ENCODE measurements at regions not wholly inside any gene's neighbourhood (a gene's known extent, or its start where the extent isn't known, plus 50 kb on each side); places are given as distances from the start of the nearest gene placed in this dataset.

DNA sequence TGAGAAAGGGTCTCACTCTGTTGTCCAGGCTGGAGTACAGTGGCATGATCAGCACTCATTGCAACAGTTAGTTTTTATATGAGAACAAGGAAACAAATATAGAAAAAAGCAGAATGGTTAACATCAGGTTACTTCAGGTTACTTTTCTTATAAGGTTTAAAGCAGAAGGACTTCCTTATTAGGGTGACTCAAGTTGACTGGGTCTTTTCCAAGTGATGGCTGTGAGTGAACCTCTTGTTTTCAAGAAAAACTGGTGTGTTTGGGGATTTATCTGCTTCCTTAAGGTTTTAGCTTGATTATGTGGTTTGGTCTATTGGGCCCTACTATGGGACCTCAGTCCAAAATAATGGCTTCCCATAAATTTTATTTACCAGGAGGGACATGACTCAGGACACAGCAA is 99.2 kb downstream of the ARRDC3 start:
- no peak for DNase-seq (ENCODE audit: low read depth)

GRCh38 chr5:91283326-91283725 is 99.8 kb downstream of the ARRDC3 start:
- no peak for DNase-seq (ENCODE audit: low read depth)

GRCh38 chr5:91282210-91282609 is 100.9 kb downstream of the ARRDC3 start:
- DNase-seq (ENCODE audit: low read depth): no peak

DNA sequence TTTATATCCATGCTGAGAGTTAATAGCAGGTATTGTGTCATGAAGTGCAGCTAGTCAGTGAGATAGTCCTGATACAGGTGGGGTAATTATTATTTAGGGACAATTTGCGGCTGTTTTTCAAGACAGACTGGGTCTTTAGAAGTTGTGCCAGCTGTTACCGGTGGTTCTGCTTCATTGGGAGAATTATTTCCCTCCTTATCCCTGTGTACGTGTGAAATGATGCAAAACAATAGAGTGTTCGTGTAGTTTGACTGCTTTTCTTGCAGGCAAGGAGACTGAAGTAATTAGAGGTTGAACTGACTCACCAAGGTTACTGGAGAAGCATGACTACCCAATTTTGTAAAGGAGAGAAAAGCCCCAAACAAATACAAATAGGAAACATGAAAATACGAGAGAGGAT is 101.7 kb downstream of the ARRDC3 start:
- peak; percentile 56 for DNase-seq (ENCODE audit: low read depth)

GRCh38 chr5:91280362-91281269 is 102.5 kb downstream of the ARRDC3 start:
- peak; percentile 91 for DNase-seq (ENCODE audit: low read depth)

DNA sequence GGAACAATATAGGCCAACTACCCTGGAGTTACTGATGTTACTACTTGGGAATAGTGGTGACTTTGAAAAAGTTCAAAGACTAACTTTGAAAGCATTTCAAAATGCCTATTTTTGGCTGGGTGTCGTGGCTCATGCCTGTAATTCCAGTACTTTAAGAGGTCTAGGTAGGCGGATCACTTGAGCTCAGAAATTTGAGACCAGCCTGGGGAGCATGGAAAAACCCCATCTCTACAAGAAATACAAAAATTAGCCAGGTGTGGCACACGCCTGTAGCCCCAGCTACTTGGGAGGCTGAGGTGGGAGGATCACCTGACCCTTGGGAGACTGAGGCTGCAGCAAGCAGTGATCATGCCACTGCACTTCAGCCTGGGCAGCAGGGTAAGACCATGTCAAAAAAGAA is 105.3 kb downstream of the ARRDC3 start:
- DNase-seq (ENCODE audit: low read depth): no peak

- DNase-seq (ENCODE audit: low read depth): no peak
These were observed 106.0 kb downstream of the ARRDC3 start for GRCh38 chr5:91277093-91277626.

DNA sequence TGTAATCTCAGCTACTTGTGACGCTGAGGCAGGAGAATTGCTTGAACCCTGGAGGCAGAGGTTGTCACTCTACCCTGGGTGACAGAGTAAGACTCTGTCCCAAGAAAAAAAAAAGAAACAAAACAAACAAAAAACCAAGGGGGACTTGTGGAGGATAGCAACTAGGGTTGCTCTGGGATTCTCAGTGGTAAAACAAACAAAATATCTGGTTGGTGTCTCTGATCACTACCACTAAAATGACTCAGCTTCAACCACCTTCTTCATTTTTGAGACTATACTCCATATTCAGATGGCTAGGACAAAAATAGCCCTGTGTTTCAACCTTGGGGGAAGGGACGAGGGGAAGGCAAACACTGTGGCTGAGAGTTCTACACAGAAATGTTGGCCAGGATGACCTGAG is 110.3 kb downstream of the ARRDC3 start:
- no peak for DNase-seq (ENCODE audit: low read depth)

DNA sequence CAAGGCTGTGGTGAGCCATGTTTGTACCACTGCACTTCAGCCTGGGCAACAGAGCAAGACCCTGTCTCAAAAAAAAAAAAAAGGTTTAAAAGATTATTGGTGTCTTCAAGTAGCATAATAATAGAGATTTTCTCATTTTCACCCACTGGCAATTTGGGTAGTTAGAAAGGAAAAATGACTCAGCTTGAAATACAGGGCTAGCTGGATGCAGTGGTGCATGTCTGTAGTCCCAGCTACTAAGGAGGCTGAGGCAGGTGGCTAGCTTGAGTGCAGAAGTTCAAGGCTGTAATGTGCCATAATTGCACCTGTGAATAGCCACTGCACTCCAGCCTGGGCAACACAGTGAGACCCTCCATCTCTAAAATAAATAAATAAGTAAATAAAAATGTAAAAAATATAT is 111.1 kb downstream of the ARRDC3 start:
- DNase-seq (ENCODE audit: low read depth): no peak

- DNase-seq (ENCODE audit: low read depth): no peak
These were observed 113.9 kb downstream of the ARRDC3 start for GRCh38 chr5:91269198-91269597.

DNA sequence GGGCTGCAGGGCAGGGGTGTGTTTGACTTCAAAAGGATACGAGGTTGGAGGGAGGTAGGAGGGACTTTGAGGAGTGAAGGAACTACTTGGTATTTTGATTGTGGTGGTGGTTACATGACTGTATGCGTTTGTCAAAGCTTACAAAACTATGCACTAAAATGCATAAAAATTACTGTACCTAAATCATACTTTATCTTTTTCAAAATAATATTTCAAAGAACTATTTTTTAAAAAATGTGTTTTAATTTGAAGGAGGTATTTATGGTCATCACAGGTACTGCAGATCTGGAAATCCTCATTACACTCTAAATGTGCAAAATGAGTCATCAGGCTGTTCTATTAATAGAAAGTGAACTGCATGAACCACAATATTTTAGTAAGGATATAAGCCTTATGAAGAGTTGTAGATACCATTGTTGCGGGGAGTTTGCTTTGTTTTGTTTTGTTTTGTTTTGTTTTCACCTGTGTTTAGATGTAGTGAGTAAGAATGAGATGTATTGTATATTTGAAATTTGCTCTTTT is 116.9 kb downstream of the ARRDC3 start:
- no peak for DNase-seq (ENCODE audit: low read depth)

- no peak for DNase-seq (ENCODE audit: low read depth)
These were observed 118.6 kb downstream of the ARRDC3 start for GRCh38 chr5:91264311-91265051.

- no peak for DNase-seq (ENCODE audit: low read depth)
These were observed 119.2 kb downstream of the ARRDC3 start for GRCh38 chr5:91263898-91264297.

DNA sequence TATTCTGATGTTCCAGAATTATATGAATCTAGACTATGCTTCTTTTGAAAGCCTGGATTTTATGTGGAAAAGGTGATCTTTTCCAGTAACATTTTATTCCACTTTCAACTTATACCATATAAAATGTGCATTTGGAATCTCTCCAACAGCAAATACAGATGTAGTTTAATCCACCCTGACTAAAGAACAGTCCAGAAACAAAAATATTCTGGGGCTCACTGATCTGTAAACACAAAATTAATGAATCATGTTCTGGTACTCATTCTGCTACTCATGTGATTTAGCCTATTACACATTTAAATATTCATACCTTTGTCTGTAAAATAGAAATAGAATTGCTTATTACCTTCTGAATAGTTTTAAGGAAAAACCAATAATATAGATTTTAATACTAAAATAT is 125.8 kb downstream of the ARRDC3 start:
- no peak for DNase-seq (ENCODE audit: low read depth)

DNA sequence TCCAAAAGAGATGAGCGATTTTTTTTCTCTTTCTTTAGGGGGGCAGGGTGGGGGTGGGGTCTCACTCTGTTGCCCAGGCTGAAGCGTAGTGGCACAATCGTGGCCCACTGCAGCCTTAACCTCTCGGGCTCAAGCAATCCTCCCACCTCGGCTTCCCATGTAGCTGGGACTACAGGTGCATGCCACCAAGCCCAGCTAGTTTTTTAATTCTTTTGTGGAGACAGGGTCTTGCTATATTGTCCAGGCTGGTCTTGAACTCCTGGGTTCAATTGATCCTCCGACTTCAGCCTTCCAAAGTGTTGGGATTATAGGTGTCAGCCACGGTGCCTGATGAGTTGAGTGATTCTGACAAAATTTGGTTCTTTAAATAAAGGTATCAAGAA is 127.0 kb downstream of the ARRDC3 start:
- DNase-seq (ENCODE audit: low read depth): no peak

DNA sequence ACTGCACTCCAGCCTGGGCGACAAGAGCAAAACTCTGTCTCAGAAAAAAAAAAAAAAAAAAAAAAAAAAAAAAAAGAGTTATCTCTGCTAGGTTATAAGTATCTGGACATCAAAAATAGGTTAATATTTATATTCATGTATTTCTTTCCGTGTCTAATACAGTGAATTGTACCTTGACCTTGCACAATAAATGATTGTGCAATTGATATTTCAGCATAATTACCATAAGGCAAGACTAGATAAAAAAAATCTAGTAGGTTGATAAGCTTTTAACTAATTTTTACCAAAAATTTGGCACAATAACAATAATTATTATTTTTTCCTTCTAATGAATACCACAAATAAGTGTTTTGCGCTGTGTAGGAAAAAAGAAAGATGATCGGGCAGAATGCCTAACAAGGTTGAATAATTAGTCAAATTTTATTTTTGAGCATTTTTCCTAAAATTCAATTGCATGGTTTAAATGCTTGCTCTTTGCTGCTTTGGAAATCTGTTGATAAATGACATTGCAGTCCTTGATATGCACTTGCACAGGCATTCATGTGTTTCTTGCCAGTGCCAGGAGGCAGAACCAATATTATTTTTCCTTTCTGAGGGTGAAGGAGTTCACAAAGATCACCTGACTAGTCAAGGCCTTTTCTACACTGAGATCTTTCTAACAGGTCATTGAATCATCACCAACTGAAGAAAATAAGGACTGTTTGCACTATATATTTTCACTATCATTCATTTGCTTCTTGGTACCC is 127.5 kb downstream of the ARRDC3 start:
- no peak for DNase-seq (ENCODE audit: low read depth)

DNA sequence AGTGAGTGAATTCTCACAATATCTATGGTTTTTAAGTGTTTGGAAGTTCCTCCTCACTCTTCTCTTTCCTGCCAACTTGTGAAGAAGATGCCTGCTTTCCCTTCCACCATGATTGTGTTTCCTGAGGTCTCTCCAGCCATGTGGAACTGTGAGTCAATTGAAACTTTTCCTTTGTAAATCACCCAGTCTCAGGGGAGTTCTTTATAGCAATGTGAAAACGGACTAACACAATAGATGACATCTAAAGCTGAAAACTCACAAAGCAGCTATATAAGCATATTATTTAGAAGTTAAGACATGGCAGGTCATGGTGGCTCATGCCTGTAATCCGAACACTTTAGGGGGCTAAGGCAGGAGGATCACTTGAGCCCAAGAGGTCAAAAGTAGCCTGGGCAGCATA is 130.2 kb downstream of the ARRDC3 start:
- no peak for DNase-seq (ENCODE audit: low read depth)

- DNase-seq (ENCODE audit: low read depth): no peak
These were observed 137.2 kb downstream of the ARRDC3 start for GRCh38 chr5:91245871-91246270.

GRCh38 chr5:91245074-91245452 is 138.1 kb downstream of the ARRDC3 start:
- no peak for DNase-seq (ENCODE audit: low read depth)

DNA sequence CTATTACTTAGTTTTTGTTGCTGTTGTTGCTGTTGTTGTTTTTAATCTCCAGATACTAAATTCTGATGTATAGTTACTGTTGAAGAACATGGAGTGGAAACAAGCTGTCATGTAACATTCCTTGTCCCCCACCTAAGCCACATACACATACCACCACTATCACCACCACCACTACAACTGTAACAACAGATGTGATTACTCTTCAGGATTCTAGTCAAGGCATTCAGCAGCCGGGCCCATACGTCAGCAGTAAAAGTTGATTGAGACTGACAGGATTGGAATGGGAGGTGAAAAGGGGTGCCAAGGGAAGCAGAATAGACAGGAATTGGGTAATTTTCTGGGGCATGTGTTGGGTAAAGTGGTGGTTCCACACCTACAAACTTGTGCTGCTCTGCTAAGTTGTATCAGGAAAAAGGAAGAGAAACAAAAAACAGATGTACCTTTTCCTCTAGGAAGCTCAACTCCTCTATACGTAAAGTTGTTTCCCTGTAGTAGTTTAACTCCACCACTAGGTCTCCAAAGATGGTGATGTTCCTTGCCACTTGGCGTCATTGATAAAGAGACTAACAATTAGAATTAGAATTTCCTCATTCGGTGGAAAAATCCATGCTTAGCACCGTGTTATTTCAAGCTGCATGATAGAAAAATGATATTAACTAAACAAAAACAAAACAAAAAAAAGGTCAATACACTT is 138.6 kb downstream of the ARRDC3 start:
- DNase-seq (ENCODE audit: low read depth): no peak

GRCh38 chr5:91243852-91244251 is 139.3 kb downstream of the ARRDC3 start:
- no peak for DNase-seq (ENCODE audit: low read depth)

DNA sequence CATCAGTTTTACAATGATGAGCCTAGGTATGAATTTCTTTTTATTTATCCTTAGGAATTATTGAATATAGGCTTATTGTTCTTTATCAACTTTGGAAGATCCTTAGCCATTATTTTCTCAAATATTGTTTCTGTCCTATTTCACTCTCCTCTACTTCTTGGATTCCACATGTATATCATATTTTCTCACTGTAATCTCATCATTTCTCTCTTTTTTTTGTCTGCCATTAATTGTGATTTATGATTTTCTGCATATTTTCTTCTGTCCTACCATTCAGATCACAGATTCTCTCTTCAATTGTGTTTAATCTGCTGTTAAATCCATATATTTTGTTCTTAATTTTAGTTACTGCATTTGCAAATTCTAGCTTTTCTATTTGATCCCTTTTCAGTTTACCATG is 139.8 kb downstream of the ARRDC3 start:
- DNase-seq (ENCODE audit: low read depth): no peak
